ENCODE measurements at regions not wholly inside any gene's neighbourhood (a gene's known extent, or its start where the extent isn't known, plus 50 kb on each side); places are given as distances from the start of the nearest gene placed in this dataset.

DNA sequence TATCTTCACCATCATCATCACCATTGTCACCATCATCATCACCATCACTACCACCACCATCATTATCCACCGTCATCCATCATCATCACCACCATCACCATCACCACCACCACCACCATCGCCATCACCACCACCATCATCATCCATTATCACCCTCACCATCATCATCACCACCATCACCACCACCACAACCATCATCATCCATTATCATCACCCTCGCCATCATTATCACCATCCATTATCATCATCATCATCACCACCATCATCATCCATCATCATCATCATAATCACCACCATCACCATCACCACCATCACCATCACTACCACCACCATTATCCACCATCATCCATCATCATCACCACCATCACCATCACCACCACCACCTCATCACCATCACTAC lies 95.6 kb downstream of the C16orf95 start:
- TF ChIP-seq POLR2AphosphoS5 (IDR thresholded peaks at IDR 0.05; ENCODE audit: low read depth, low read length) (no peak), SIN3A (IDR thresholded peaks at IDR 0.05; ENCODE audit: borderline replicate concordance, insufficient read depth, low read length) (no peak), FOXP2 (optimal IDR thresholded peaks at IDR 0.05; ENCODE audit: borderline replicate concordance, extremely low read depth, extremely low read length, insufficient read depth) (no peak)
- TF ChIP-seq, protein P1, sequence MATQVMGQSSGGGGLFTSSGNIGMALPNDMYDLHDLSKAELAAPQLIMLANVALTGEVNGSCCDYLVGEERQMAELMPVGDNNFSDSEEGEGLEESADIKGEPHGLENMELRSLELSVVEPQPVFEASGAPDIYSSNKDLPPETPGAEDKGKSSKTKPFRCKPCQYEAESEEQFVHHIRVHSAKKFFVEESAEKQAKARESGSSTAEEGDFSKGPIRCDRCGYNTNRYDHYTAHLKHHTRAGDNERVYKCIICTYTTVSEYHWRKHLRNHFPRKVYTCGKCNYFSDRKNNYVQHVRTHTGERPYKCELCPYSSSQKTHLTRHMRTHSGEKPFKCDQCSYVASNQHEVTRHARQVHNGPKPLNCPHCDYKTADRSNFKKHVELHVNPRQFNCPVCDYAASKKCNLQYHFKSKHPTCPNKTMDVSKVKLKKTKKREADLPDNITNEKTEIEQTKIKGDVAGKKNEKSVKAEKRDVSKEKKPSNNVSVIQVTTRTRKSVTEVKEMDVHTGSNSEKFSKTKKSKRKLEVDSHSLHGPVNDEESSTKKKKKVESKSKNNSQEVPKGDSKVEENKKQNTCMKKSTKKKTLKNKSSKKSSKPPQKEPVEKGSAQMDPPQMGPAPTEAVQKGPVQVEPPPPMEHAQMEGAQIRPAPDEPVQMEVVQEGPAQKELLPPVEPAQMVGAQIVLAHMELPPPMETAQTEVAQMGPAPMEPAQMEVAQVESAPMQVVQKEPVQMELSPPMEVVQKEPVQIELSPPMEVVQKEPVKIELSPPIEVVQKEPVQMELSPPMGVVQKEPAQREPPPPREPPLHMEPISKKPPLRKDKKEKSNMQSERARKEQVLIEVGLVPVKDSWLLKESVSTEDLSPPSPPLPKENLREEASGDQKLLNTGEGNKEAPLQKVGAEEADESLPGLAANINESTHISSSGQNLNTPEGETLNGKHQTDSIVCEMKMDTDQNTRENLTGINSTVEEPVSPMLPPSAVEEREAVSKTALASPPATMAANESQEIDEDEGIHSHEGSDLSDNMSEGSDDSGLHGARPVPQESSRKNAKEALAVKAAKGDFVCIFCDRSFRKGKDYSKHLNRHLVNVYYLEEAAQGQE (IDR thresholded peaks at IDR 0.05; ENCODE audit: insufficient read depth in 1 of 2, low read depth in 2 of 2, low read length in 2 of 2), result no peak
